ENCODE measurements at regions not wholly inside any gene's neighbourhood (a gene's known extent, or its start where the extent isn't known, plus 50 kb on each side); places are given as distances from the start of the nearest gene placed in this dataset.

DNA sequence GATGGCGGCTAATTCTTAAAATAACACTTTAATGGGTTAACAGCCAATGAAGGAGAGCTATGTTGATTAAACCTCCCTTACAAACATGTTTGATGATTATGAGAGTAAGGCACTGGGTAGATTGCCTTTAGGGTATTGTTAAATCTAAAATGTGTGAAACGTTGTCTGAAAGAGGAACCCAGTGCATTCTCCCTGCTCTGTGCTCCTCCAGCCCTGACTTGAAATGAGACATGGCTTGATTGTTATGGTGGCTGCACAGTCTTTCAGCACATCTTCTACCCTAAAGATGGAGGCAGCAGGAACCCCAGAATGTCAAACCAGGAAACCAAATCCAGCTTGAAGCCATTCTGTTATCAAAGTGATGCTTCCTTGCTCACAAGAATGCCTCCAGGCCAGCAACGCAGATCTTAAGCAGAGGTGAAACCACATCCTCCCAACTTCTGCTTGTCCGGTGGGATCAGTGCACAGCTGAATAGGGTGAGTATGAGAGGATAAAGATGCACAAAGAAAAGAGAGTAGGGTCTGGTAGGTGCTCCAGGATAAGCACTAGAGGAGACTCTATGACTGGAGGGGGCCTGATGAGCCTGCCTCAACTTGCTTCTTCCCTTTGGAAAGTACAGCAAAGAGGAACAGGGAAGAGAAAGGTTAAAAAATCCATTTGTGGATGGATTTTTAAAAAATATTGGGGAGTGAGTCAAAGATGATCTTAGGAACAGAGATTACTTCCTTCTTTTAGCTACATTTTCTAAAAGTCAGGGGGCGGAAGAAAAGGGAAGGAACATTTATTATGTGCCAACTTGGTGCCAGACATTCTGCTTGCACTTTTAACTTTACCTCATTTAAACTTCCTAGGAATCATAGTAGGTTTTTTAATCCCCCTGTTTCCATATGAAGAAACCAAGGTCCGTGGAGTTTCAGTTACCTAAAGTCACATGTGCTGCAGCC, 523.0 kb downstream of the TXNL1 start:
- H3K4me3 ChIP-seq (ENCODE audit: low read depth, low read length), result no peak overlapping the region
- H3K27me3 ChIP-seq (ENCODE audit: insufficient read depth, low read depth, severe bottlenecking), result no peaks in the 10 kb centered on the region
- no peaks in the 10 kb centered on the region for H3K9me3 ChIP-seq (ENCODE audit: severe bottlenecking)
- H3K27ac ChIP-seq, result no peak overlapping the region
- no peaks in the 10 kb centered on the region for H3K36me3 ChIP-seq
- DNase-seq, result no peak
- TF ChIP-seq, protein P1, sequence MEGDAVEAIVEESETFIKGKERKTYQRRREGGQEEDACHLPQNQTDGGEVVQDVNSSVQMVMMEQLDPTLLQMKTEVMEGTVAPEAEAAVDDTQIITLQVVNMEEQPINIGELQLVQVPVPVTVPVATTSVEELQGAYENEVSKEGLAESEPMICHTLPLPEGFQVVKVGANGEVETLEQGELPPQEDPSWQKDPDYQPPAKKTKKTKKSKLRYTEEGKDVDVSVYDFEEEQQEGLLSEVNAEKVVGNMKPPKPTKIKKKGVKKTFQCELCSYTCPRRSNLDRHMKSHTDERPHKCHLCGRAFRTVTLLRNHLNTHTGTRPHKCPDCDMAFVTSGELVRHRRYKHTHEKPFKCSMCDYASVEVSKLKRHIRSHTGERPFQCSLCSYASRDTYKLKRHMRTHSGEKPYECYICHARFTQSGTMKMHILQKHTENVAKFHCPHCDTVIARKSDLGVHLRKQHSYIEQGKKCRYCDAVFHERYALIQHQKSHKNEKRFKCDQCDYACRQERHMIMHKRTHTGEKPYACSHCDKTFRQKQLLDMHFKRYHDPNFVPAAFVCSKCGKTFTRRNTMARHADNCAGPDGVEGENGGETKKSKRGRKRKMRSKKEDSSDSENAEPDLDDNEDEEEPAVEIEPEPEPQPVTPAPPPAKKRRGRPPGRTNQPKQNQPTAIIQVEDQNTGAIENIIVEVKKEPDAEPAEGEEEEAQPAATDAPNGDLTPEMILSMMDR (IDR thresholded peaks at IDR 0.05; ENCODE audit: low read depth, low read length), result no peak

DNA sequence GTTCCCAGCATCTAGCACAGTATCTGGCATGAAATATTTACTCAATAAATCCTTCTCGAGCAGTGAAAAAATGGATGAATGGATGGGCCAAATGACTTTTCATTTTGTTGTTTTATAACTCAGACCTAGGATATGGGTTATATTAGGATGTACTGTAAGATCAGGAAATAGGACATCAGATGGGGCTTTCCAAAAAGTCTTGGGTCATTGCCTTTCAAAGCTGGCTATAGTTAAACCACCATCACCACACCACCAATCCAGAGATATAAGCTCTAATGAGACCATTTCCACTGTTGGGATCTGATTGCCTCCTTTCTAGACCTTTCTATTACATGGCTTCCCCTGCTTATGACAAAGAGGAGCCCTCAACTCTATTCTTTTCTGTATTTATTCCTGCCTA, 525.0 kb upstream of the TCF4 start:
- H3K27me3 ChIP-seq (ENCODE audit: insufficient read depth, low read depth, severe bottlenecking), result no peaks in the 10 kb centered on the region
- H3K4me3 ChIP-seq (ENCODE audit: low read depth, low read length), result no peak overlapping the region
- TF ChIP-seq, protein P1 (IDR thresholded peaks at IDR 0.05; ENCODE audit: low read depth, low read length), result no peak
- no peak overlapping the region for H3K27ac ChIP-seq
- no peaks in the 10 kb centered on the region for H3K36me3 ChIP-seq
- H3K9me3 ChIP-seq (ENCODE audit: severe bottlenecking), result no peaks in the 10 kb centered on the region
- no peak for DNase-seq

DNA sequence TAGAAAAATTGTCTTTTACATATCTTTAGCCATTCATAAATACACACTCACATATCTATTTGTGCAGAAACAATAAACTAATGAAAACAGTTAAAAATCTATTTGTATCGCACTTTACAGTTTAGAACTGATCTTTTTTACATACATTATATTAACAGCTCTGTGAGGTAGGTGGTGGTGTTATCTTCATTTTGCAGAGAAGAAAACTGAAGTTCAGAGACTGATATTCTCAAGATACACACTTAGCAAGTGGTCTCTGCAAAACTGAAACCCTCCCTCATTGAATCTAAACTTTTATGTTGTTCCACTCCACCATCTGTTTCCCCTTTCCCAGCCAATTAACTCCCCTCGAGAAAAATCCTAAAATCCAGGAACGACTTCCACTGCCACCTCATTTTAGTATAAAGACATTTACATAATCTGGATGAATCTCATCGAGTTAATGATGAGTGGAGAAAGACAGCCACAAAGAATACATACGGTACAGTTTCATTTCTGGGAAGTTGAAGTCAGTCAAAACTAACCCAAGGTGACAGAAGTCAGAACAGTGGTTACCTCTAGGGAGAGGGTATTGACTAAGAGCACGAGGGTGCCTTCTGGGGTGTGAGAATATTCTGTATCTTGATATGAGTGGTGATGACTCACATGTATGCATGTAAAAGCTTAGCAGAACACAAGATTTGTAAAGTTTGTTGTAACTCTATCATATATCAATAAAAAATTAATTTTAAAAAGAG, 524.2 kb upstream of the TCF4 start:
- no peaks in the 10 kb centered on the region for H3K27me3 ChIP-seq (ENCODE audit: insufficient read depth, low read depth, severe bottlenecking)
- no peak overlapping the region for H3K4me3 ChIP-seq (ENCODE audit: low read depth, low read length)
- DNase-seq, result no peak
- H3K27ac ChIP-seq, result no peak overlapping the region
- TF ChIP-seq, protein P1 (IDR thresholded peaks at IDR 0.05; ENCODE audit: low read depth, low read length), result no peak
- H3K36me3 ChIP-seq, result no peaks in the 10 kb centered on the region
- H3K9me3 ChIP-seq (ENCODE audit: severe bottlenecking), result no peaks in the 10 kb centered on the region

DNA sequence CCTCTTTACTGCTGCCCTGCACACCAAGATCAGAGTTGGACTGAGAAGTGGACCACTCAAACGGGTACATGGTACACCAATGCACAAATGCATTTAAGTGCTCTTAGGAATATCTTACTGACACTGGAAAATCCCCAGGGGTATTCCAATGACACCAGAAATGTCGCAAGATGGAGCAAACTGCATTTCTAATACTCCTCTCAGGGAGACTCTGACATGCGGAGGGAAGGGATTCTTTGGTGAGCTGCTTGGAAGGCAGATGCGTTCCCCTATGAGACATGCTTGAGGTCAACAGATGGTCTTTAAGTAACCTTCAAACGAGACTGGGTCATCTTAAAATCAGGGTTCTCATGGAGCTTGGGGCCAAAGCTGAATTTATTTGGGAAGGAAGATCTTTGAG, 521.8 kb upstream of the TCF4 start:
- no peak overlapping the region for H3K4me3 ChIP-seq (ENCODE audit: low read depth, low read length)
- no peaks in the 10 kb centered on the region for H3K36me3 ChIP-seq
- no peak for DNase-seq
- TF ChIP-seq, protein P1 (IDR thresholded peaks at IDR 0.05; ENCODE audit: low read depth, low read length), result no peak
- no peak overlapping the region for H3K27ac ChIP-seq
- peaks cover 3% of the 10 kb centered on the region for H3K9me3 ChIP-seq (ENCODE audit: severe bottlenecking)
- H3K27me3 ChIP-seq (ENCODE audit: insufficient read depth, low read depth, severe bottlenecking), result no peaks in the 10 kb centered on the region

GRCh38 chr18:56108478-56109367, 520.7 kb upstream of the TCF4 start:
- no peaks in the 10 kb centered on the region for H3K36me3 ChIP-seq
- DNase-seq, result no peak
- TF ChIP-seq, protein P1 (IDR thresholded peaks at IDR 0.05; ENCODE audit: low read depth, low read length), result no peak
- H3K27ac ChIP-seq, result no peak overlapping the region
- H3K27me3 ChIP-seq (ENCODE audit: insufficient read depth, low read depth, severe bottlenecking), result no peaks in the 10 kb centered on the region
- peaks cover 3% of the 10 kb centered on the region for H3K9me3 ChIP-seq (ENCODE audit: severe bottlenecking)
- no peak overlapping the region for H3K4me3 ChIP-seq (ENCODE audit: low read depth, low read length)
